ENCODE measurements at regions not wholly inside any gene's neighbourhood (a gene's known extent, or its start where the extent isn't known, plus 50 kb on each side); places are given as distances from the start of the nearest gene placed in this dataset.
A peak's percentile ranks its signal among the peaks of the same experiment; 100 is the strongest.

- DNase-seq, result no peak
These were observed 285.1 kb downstream of the TNS1 start for GRCh38 chr2:217717646-217718045.

GRCh38 chr2:217715484-217715883 lies 287.3 kb downstream of the TNS1 start:
- DNase-seq, result no peak

GRCh38 chr2:217714287-217714751 lies 288.5 kb downstream of the TNS1 start:
- no peak for DNase-seq

- peak; percentile 29 for DNase-seq
These were observed 289.2 kb downstream of the TNS1 start for GRCh38 chr2:217713395-217714286.

GRCh38 chr2:217712431-217712830 lies 290.4 kb downstream of the TNS1 start:
- DNase-seq, result no peak

- DNase-seq, result no peak
These were observed 291.6 kb downstream of the TNS1 start for GRCh38 chr2:217711188-217711587.

- no peak for DNase-seq
These were observed 292.5 kb downstream of the TNS1 start for GRCh38 chr2:217710211-217710765.

GRCh38 chr2:217709478-217710210 lies 293.2 kb downstream of the TNS1 start:
- no peak for DNase-seq

GRCh38 chr2:217707131-217707611 lies 295.6 kb downstream of the TNS1 start:
- no peak for DNase-seq

- DNase-seq, result no peak
These were observed 296.3 kb downstream of the TNS1 start for GRCh38 chr2:217706513-217706912.

- no peak for DNase-seq
These were observed 296.7 kb downstream of the TNS1 start for GRCh38 chr2:217706095-217706494.

- no peak for DNase-seq
These were observed 297.3 kb downstream of the TNS1 start for GRCh38 chr2:217705461-217705860.

- no peak for DNase-seq
These were observed 298.8 kb downstream of the TNS1 start for GRCh38 chr2:217703999-217704398.

GRCh38 chr2:217703102-217703501 lies 299.7 kb downstream of the TNS1 start:
- DNase-seq, result no peak

- DNase-seq, result no peak
These were observed 301.2 kb downstream of the TNS1 start for GRCh38 chr2:217701622-217702021.

- no peak for DNase-seq
These were observed 304.1 kb downstream of the TNS1 start for GRCh38 chr2:217698691-217699090.

GRCh38 chr2:217695033-217695520 lies 307.7 kb downstream of the TNS1 start:
- DNase-seq, result no peak

GRCh38 chr2:217694291-217694690 lies 308.5 kb downstream of the TNS1 start:
- no peak for DNase-seq

GRCh38 chr2:217693363-217693762 lies 309.4 kb downstream of the TNS1 start:
- no peak for DNase-seq

- DNase-seq, result no peak
These were observed 310.7 kb downstream of the TNS1 start for GRCh38 chr2:217691920-217692666.

GRCh38 chr2:217691516-217691915 lies 311.3 kb downstream of the TNS1 start:
- no peak for DNase-seq

GRCh38 chr2:217689053-217689452 lies 313.7 kb downstream of the TNS1 start:
- no peak for DNase-seq

GRCh38 chr2:217688494-217688893 lies 314.3 kb downstream of the TNS1 start:
- no peak for DNase-seq
